ENCODE measurements at regions not wholly inside any gene's neighbourhood (a gene's known extent, or its start where the extent isn't known, plus 50 kb on each side); places are given as distances from the start of the nearest gene placed in this dataset.
"Not testable (repeated sequence)": the region's sequence is repeated elsewhere in the genome, so short reads cannot be mapped to it uniquely, and the experiment has no call there.

DNA sequence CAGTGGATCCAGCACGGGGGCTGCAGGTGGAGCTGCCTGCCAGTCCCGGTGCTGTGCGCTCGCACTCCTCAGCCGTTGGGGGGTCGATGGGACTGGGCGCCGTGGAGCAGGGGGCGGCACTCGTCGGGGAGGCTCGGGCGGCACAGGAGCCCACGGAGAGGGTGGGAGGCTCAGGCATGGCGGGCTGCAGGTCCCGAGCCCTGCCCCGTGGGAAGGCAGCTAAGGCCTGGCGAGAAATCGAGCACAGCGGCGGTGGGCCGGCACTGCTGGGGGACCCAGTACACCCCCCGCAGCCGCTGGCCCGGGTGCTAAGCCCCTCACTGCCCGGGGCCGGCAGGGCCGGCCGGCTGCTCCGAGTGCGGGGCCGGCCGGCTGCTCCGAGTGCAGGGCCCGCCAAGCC, 52.3 kb upstream of the MARK1 start:
- H3K4me3 ChIP-seq (ENCODE audit: low read length); H3K27ac ChIP-seq (ENCODE audit: low read length); H3K27me3 ChIP-seq (ENCODE audit: control insufficient read depth, insufficient read depth); H3K9me3 ChIP-seq (ENCODE audit: control insufficient read depth, low read length); ATAC-seq; H3K4me1 ChIP-seq (ENCODE audit: control insufficient read depth, insufficient read depth, low read length); intact Hi-C loops (cut with DNase I): not testable (repeated sequence)
- 93% methylated on average over 29 of the region's 35 CpGs for WGBS
- peak in 1 of 3 donors; percentile 44 for DNase-seq

DNA sequence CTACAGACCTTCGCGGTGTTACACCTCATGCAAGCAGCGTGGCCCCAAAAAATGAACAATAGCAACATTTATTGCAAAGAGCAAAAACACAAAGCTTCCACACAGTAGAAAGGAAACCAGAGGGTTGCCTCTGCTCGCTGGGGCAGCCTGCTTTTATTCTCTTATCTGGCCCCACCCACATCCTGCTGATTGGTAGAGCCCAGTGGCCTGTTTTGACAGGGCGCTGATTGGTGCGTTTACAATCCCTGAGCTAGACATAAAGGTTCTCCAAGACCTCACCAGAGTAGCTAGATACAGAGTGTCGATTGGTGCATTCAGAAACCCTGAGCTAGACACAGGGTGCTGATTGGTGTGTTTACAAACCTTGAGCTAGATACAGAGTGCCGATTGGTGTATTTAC, 52.8 kb upstream of the MARK1 start:
- H3K27me3 ChIP-seq (ENCODE audit: control insufficient read depth, insufficient read depth); ATAC-seq; H3K27ac ChIP-seq (ENCODE audit: low read length); DNase-seq; H3K4me3 ChIP-seq (ENCODE audit: low read length); intact Hi-C loops (cut with DNase I); H3K4me1 ChIP-seq (ENCODE audit: control insufficient read depth, insufficient read depth, low read length); H3K9me3 ChIP-seq (ENCODE audit: control insufficient read depth, low read length): not testable (repeated sequence)
- 89% methylated on average over 8 of the region's 8 CpGs for WGBS

DNA sequence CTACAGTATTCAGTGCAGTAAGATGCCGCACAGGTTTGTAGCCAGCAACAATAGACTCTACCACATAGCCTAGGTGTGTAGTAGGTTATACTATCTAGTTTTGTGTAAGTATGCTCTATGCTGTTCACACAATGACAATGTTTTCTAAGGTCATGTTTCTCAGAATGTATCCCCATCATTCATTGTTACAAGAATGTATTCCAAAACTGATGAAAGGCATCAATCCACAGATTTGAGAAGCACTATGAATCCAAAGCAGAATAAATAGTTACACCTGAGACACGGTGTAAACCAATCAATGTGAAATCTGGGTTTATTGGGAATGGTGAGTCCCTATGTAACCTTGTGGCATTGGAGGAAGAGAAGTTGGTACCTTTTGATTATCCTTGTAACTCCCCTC, 54.5 kb upstream of the MARK1 start:
- Histone ChIP-seq H3K27me3 (ENCODE audit: control insufficient read depth, insufficient read depth) (no peaks in the 10 kb centered on the region), H3K4me1 (ENCODE audit: control insufficient read depth, insufficient read depth, low read length) (no peaks in the 10 kb centered on the region), H3K4me3 (ENCODE audit: low read length) (no peak overlapping the region), H3K9me3 (ENCODE audit: control insufficient read depth, low read length) (no peaks in the 10 kb centered on the region), H3K27ac (ENCODE audit: low read length) (no peak overlapping the region)
- ATAC-seq: no peak
- 95% methylated on average over 2 of the region's 2 CpGs for WGBS
- intact Hi-C loops (cut with DNase I): no loop called here
- no peak for DNase-seq

DNA sequence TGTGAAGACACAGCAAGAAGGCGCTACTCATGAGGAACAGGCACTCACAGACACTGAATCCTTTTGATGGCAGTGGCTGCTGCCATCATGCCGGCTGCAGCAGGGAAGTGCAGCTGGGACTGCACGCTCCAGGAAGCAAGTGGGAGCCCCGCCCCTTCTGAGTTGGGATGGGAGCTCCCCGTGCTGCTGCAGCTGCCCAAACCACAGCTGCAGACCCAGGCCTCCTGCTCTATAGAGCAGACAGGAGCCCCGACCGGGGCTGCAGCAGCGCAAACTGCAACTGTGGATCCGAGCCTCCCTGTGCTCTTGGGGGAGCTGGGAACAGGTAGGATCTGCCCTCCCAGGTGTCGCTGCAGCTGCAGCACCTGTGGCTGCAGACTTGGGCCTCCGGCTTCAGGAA, 65.2 kb upstream of the MARK1 start:
- WGBS: 72% methylated on average over 11 of the region's 11 CpGs
- intact Hi-C loops (cut with DNase I): no loop called here
- Histone ChIP-seq H3K27me3 (ENCODE audit: control insufficient read depth, insufficient read depth) (no peaks in the 10 kb centered on the region), H3K4me3 (ENCODE audit: low read length) (no peak overlapping the region), H3K27ac (ENCODE audit: low read length) (no peak overlapping the region), H3K4me1 (ENCODE audit: control insufficient read depth, insufficient read depth, low read length) (peaks cover 2% of the 10 kb centered on the region), H3K9me3 (ENCODE audit: control insufficient read depth, low read length) (peaks cover 2% of the 10 kb centered on the region)
- DNase-seq (peak in 1 of 3 donors; percentile 42), ATAC-seq (no peak)

DNA sequence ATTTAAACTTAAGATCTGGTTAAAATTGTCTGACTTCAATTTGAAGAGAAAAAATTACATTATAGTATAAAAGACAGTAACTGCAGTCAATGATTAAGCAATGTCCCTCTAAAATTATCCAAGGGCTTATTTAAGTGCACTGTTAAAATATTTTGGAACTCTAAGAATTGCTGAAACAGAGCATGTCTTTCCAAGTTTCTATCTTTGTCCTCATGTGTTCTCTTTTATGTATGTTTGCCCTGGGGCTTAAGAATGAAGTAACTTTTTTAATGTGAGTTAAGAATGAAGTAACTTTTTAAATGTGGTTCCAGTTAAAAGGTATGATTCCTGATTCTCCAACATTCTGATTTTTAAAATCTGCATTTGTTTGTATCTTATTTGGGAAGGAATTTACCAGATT, 69.0 kb upstream of the MARK1 start:
- H3K4me1 ChIP-seq (ENCODE audit: control insufficient read depth, insufficient read depth, low read length): peaks cover 2% of the 10 kb centered on the region
- peaks cover 2% of the 10 kb centered on the region for H3K9me3 ChIP-seq (ENCODE audit: control insufficient read depth, low read length)
- no peak overlapping the region for H3K27ac ChIP-seq (ENCODE audit: low read length)
- H3K27me3 ChIP-seq (ENCODE audit: control insufficient read depth, insufficient read depth): no peaks in the 10 kb centered on the region
- ATAC-seq: no peak
- intact Hi-C loops (cut with DNase I): no loop called here
- H3K4me3 ChIP-seq (ENCODE audit: low read length): no peak overlapping the region
- DNase-seq: no peak

DNA sequence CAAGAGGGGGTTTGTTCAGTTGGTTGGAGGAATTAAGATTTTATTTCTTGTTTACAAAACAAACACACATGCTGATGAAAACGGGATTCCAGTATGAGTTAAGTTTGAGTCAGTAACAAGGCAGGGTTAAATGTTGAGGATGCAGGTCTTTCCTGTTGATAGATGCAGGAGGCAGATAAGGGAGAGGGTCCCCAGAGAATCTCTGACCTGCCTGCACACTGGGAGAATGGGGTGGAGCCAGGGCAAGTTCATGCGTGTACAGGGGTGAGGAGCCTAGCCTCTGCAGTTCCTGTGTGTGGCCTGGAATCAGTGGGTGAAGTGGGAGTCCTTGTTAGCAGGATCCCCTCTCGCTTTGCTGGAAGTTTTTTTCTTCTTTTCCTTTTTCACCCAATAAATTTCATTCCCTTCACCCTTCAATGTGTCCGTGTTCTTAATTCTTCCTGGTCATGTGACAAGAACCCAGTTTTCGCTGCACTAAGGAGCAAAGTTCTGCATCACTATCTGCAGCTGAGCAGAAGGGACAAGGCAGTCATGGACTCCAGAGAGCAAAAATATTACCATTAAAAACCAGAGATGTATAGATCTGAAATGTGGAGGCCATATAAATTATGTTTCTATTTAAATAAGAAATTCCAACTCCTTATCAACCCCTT, 69.9 kb upstream of the MARK1 start:
- Histone ChIP-seq H3K4me1 (ENCODE audit: control insufficient read depth, insufficient read depth, low read length) (peaks cover 2% of the 10 kb centered on the region), H3K9me3 (ENCODE audit: control insufficient read depth, low read length) (peaks cover 2% of the 10 kb centered on the region), H3K27me3 (ENCODE audit: control insufficient read depth, insufficient read depth) (no peaks in the 10 kb centered on the region), H3K4me3 (ENCODE audit: low read length) (no peak overlapping the region), H3K27ac (ENCODE audit: low read length) (no peak overlapping the region)
- WGBS: 61% methylated on average over 5 of the region's 5 CpGs
- DNase-seq: no peak
- intact Hi-C loops (cut with DNase I): no loop called here
- no peak for ATAC-seq

DNA sequence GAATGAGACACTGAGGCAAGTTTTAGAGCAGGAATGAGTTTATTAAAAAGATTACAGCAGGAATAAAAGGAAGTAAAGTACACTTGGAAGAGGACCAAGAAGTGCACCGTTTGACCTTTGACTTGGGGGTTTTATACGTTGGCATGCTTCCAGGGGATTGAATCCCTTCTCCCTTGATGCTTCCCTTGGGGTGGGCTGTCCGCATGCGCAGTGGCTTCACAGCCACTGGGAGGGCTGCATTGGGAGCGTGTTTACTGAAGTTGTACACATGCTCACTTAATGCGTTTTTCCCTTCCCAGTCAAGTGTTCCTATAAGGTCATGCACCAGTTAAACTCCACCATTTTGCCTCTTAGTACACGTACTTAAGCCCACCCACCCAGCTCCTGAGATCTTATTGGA, 72.4 kb upstream of the MARK1 start:
- DNase-seq (no peak), ATAC-seq (no peak)
- intact Hi-C loops (cut with DNase I): no loop called here
- Histone ChIP-seq H3K4me1 (ENCODE audit: control insufficient read depth, insufficient read depth, low read length) (peaks cover 2% of the 10 kb centered on the region), H3K27me3 (ENCODE audit: control insufficient read depth, insufficient read depth) (no peaks in the 10 kb centered on the region), H3K4me3 (ENCODE audit: low read length) (no peak overlapping the region), H3K9me3 (ENCODE audit: control insufficient read depth, low read length) (no peaks in the 10 kb centered on the region), H3K27ac (ENCODE audit: low read length) (no peak overlapping the region)
- 85% methylated on average over 7 of the region's 7 CpGs for WGBS

DNA sequence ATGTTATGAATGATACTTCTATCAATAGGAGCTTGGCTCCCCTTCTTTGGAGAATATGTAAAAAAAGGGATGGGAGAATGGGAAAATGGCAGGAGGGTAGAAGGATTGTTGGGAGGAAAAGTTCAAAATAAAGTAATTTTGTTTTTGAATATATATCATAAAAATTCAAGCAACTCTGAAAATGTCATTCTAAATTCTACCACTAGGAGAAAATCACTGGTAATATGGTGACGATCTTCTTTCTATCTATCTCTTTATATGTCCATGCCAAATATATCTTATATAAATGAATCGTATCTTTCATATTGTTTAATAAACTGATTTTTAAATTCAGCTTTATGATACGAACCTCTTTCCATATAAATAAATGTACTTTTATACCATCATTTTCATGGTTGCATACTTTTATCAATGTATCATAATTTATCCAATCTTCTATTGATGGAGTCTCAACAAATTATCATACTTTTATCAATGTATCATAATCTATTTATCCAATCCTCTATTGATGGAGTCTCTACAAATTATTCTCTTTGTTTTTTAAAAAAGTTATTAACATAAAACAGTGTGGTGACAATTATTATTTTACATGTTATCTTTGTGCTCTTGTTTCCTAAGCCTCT, 73.7 kb upstream of the MARK1 start:
- ATAC-seq (no peak), DNase-seq (no peak)
- Histone ChIP-seq H3K27me3 (ENCODE audit: control insufficient read depth, insufficient read depth) (no peaks in the 10 kb centered on the region), H3K27ac (ENCODE audit: low read length) (no peak overlapping the region), H3K4me3 (ENCODE audit: low read length) (no peak overlapping the region), H3K4me1 (ENCODE audit: control insufficient read depth, insufficient read depth, low read length) (peaks cover 2% of the 10 kb centered on the region), H3K9me3 (ENCODE audit: control insufficient read depth, low read length) (no peaks in the 10 kb centered on the region)
- intact Hi-C loops (cut with DNase I): no loop called here
- 89% methylated on average over 3 of the region's 3 CpGs for WGBS

DNA sequence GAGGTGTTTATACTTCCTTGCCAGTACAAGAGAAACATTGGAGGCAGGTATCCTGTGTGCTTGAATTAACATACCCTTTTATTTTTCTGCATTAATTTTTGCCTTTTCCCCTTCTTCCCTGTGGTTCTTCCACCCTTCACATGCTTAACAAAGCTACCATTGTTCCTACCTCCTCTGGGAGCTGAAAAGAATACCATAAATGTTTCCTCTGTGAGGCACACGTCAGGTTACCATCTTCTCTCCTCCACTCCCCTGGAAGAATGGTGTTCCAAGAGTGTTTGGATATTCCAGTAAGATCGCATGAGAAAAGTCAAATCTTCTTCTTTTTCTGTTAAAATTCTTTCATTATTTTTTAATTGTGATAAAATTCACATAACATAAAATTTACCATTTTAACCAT, 74.6 kb upstream of the MARK1 start:
- no peak overlapping the region for H3K27ac ChIP-seq (ENCODE audit: low read length)
- intact Hi-C loops (cut with DNase I): no loop called here
- 77% methylated on average over 2 of the region's 2 CpGs for WGBS
- H3K27me3 ChIP-seq (ENCODE audit: control insufficient read depth, insufficient read depth): no peaks in the 10 kb centered on the region
- ATAC-seq (no peak), DNase-seq (no peak)
- H3K4me1 ChIP-seq (ENCODE audit: control insufficient read depth, insufficient read depth, low read length): peaks cover 2% of the 10 kb centered on the region
- no peak overlapping the region for H3K4me3 ChIP-seq (ENCODE audit: low read length)
- no peaks in the 10 kb centered on the region for H3K9me3 ChIP-seq (ENCODE audit: control insufficient read depth, low read length)

DNA sequence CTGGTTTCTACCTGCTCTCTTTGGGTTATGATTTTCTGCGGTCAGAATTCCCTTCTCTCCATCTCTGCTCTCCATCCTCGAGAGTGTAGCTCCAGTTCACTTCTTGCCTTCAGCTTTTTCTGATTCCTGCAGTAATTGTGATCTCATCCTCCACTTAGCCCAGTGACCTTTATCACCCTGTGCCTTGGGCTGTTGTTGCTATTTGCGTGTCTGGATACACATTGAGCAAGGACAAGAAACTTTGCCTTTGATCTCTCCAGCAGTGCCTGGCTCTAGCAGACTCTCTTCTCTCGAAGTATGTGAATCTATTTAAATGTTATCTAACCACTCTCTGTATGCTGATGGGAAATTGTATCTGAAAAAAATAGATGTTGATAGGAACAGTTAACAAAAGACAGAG, 76.4 kb upstream of the MARK1 start:
- H3K9me3 ChIP-seq (ENCODE audit: control insufficient read depth, low read length): no peaks in the 10 kb centered on the region
- ATAC-seq (no peak), DNase-seq (no peak)
- no peaks in the 10 kb centered on the region for H3K4me1 ChIP-seq (ENCODE audit: control insufficient read depth, insufficient read depth, low read length)
- intact Hi-C loops (cut with DNase I): no loop called here
- H3K27ac ChIP-seq (ENCODE audit: low read length): no peak overlapping the region
- no peak overlapping the region for H3K4me3 ChIP-seq (ENCODE audit: low read length)
- 33% methylated on average over 4 of the region's 4 CpGs for WGBS
- H3K27me3 ChIP-seq (ENCODE audit: control insufficient read depth, insufficient read depth): no peaks in the 10 kb centered on the region

DNA sequence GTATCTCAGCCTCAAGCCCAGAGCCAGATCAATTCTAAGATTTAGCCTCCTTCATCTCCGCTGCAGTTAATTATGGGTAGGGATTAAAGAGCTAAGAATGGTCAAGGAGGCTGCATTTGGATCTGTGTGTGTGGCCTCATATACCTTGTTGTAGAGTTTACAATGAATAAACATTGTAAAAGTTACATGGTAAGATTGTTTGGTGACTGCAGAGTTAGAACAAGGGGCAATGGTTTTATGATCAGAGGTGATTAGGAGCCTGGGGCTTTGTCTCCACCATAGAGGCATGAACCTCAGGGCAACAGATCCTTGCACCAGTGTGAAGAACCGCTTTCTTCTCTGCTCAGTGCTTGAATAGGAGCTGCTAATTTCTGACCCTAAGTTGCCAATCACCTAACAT, 77.0 kb upstream of the MARK1 start:
- no peaks in the 10 kb centered on the region for H3K27me3 ChIP-seq (ENCODE audit: control insufficient read depth, insufficient read depth)
- no peak for ATAC-seq
- H3K27ac ChIP-seq (ENCODE audit: low read length): no peak overlapping the region
- 78% methylated on average over 2 of the region's 2 CpGs for WGBS
- H3K9me3 ChIP-seq (ENCODE audit: control insufficient read depth, low read length): no peaks in the 10 kb centered on the region
- no peak for DNase-seq
- intact Hi-C loops (cut with DNase I): no loop called here
- H3K4me3 ChIP-seq (ENCODE audit: low read length): no peak overlapping the region
- no peaks in the 10 kb centered on the region for H3K4me1 ChIP-seq (ENCODE audit: control insufficient read depth, insufficient read depth, low read length)

DNA sequence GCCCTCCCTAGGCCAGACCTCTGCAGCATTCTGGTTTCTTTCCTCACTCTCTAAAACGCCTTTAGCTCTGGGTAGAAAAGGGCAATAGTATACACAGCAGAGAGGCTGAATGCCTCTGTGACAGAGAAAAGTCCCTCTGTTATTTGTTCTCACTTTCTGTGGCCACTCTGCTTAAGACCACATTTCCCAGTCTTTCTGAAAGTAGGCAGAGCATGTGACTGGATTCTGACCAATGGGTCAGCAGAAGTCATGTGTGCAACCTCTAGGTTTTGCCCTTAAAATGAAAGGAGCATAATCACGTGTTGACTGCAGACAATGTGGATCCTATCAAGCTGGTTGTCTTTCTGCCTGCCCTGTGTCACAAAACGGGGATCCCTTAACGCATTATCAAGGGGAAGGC, 79.7 kb upstream of the MARK1 start:
- H3K9me3 ChIP-seq (ENCODE audit: control insufficient read depth, low read length): no peaks in the 10 kb centered on the region
- ATAC-seq (no peak), DNase-seq (no peak)
- H3K27me3 ChIP-seq (ENCODE audit: control insufficient read depth, insufficient read depth): no peaks in the 10 kb centered on the region
- H3K4me3 ChIP-seq (ENCODE audit: low read length): no peak overlapping the region
- 74% methylated on average over 4 of the region's 4 CpGs for WGBS
- intact Hi-C loops (cut with DNase I): no loop called here
- H3K4me1 ChIP-seq (ENCODE audit: control insufficient read depth, insufficient read depth, low read length): no peaks in the 10 kb centered on the region
- H3K27ac ChIP-seq (ENCODE audit: low read length): no peak overlapping the region

All from right cardiac atrium (tissue), 5 donors.